GM12891 (cell line): ENCODE measurements at regions not wholly inside any gene's neighbourhood (a gene's known extent, or its start where the extent isn't known, plus 50 kb on each side); places are given as distances from the start of the nearest gene placed in this dataset.
"Not testable (repeated sequence)": the region's sequence is repeated elsewhere in the genome, so short reads cannot be mapped to it uniquely, and the experiment has no call there.

Experiments
- DNase-seq: peaks from one replicate; pipeline ENCODE4 v3.0.0; 2011; ENCODE audit warnings: low spot score; ENCODE audit not compliant: insufficient read length
- FAIRE-seq: peaks from 2 replicates; lab custom pipeline; 2011; peaks lifted over from hg19 to GRCh38; lab: Jason Lieb, UNC
- PAX5 ChIP-seq: IDR thresholded peaks from 2 replicates; pipeline ENCODE4 v1.6.1; 2011; ENCODE audit warnings: low read length, moderate library complexity, mild to moderate bottlenecking; ENCODE audit not compliant: insufficient read depth, severe bottlenecking
- POLR2A ChIP-seq: IDR thresholded peaks from 2 replicates; pipeline ENCODE4 v1.6.1; 2011; ENCODE audit warnings: low read depth, low read length, control low read depth
- POLR2AphosphoS5 ChIP-seq: IDR thresholded peaks from 2 replicates; pipeline ENCODE4 v1.6.1; 2011; ENCODE audit warnings: low read depth, low read length, control low read depth
- POU2F2 ChIP-seq: IDR thresholded peaks from 2 replicates; pipeline ENCODE4 v1.6.1; 2011; ENCODE audit warnings: low read depth, mild to moderate bottlenecking, control low read depth, low read length, moderate library complexity
- SPI1 ChIP-seq: IDR thresholded peaks from 2 replicates; pipeline ENCODE4 v1.6.1; 2011; ENCODE audit warnings: low read depth, low read length, control low read depth
- TAF1 ChIP-seq: IDR thresholded peaks from 2 replicates; pipeline ENCODE4 v1.6.1; 2011; ENCODE audit warnings: low read depth, low read length, control low read depth

DNA sequence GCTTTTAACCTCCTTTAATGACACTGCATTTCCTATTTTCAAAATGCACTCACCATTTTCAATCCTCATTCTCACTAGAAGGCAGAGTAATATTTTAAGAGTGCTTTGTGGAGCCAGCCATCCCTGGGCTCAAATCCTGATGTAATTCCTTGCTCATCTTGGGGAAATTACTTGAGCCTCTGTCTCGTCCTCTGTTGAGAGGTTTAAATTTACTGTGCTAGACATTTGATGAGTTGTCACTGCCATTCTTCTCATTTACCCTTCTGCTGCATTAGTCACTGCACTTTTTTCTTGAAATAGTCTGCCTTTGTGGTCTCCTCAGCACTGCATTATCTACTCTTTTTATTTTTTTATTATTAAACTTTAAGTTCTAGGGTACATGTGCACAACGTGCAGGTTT is 150.0 kb upstream of the HDDC2 start:
- TF ChIP-seq POU2F2, result no peak
- TF ChIP-seq PAX5, result no peak
- no peak for TF ChIP-seq POLR2AphosphoS5
- TF ChIP-seq SPI1, result no peak
- TF ChIP-seq POLR2A, result no peak
- TF ChIP-seq TAF1, result no peak
- FAIRE-seq (no peak), DNase-seq (no peak)

- TF ChIP-seq PAX5 (no peak), TAF1 (no peak), POLR2A (no peak), SPI1 (no peak), POLR2AphosphoS5 (no peak)
- DNase-seq (no peak), FAIRE-seq (no peak)
These were observed 151.7 kb upstream of the HDDC2 start for GRCh38 chr6:125453516-125453915.

DNA sequence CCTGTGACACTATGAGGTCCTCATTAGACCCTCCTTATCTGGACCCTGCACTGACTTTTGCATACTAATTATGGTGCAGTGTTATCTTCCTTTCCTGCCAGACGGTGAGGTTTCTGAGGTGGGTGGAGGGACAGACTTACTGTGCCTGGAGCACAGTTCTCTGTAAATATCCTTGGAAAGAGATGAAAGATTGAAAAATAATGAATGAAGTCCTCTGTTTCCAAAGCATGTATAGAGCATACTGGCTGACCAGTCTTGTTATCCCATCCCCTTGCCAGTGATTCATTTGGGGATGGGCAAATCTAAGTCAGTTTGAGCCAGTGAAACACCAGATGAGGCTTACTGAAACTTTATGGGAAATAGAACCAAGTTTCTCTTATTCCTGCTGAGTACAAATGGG is 152.6 kb upstream of the HDDC2 start:
- no peak for FAIRE-seq
- DNase-seq, result no peak
- TF ChIP-seq TAF1, result no peak
- TF ChIP-seq PAX5, result no peak
- TF ChIP-seq POU2F2, result no peak

DNA sequence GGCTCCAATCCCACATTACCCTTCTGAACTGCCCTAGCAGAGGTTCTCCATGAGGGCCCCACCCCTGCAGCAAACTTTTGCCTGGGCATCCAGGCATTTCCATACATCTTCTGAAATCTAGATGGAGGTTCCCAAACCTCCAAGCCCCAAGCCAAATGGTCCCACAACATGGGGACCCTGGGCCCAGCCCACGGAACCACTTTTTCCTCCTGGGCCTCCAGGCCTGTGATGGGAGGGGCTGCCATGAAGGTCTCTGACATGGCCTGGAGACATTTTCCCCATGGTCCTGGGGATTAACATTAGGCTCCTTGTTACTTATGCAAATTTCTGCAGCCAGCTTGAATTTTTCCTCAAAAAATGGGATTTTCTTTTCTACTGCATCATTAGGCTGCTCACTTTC is 156.7 kb upstream of the HDDC2 start:
- not testable (repeated sequence) for FAIRE-seq, DNase-seq

DNA sequence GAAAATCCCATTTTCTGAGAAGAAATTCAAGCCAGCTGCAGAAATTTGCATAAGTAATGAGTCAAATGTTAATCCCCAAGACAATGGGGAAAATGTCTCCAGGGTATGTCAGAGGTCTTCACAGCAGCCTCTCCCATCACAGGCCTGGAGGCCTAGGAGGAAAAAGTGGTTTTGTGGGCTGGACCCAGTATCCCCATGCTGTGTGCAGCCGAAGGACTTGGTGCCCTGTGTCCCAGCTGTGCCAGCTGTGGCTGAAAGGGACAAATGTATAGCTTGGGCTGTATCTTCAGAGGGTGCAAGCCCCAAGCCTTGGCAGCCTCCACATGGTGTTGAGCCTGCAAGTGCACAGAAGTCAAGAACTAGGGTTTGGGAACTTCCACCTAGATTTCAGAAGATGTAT is 163.6 kb upstream of the HDDC2 start:
- not testable (repeated sequence) for FAIRE-seq, DNase-seq

DNA sequence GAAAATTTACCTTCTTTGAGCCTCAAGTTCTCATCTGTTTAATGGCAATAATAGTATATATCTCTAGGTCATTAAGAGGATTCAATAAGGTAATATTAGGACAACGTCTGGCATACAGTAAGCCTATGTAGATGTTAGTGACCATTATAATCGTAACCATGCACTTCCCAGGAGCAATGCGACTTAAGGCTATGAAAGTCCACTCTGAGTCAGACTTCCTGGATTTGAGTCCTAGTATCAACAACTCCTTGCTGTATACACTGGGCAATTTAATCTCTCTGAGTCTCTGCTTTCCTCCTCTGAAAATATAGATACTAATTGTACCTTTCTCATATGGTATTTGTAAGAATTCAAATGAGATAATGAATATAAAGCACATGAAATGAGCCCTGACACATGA is 168.1 kb upstream of the HDDC2 start:
- DNase-seq, result no peak
- TF ChIP-seq TAF1 (no peak), PAX5 (no peak), POLR2AphosphoS5 (no peak), SPI1 (no peak), POU2F2 (no peak), POLR2A (no peak)
- no peak for FAIRE-seq

- no peak for DNase-seq
These were observed 169.9 kb upstream of the HDDC2 start for GRCh38 chr6:125471667-125472066.

GRCh38 chr6:125474061-125474460 is 172.3 kb upstream of the HDDC2 start:
- DNase-seq (no peak), FAIRE-seq (no peak)
- TF ChIP-seq TAF1, result no peak
- no peak for TF ChIP-seq SPI1
- TF ChIP-seq POLR2A, result no peak
- TF ChIP-seq POLR2AphosphoS5, result no peak
- TF ChIP-seq PAX5, result no peak
- TF ChIP-seq POU2F2, result no peak

More at GRCh38 chr6:125471667-125472066, 169.9 kb upstream of the HDDC2 start:
- no peak for TF ChIP-seq TAF1
- no peak for TF ChIP-seq POLR2AphosphoS5
- TF ChIP-seq POLR2A, result no peak
- no peak for TF ChIP-seq SPI1
- TF ChIP-seq PAX5, result no peak
- TF ChIP-seq POU2F2, result no peak
- FAIRE-seq, result no peak

DNA sequence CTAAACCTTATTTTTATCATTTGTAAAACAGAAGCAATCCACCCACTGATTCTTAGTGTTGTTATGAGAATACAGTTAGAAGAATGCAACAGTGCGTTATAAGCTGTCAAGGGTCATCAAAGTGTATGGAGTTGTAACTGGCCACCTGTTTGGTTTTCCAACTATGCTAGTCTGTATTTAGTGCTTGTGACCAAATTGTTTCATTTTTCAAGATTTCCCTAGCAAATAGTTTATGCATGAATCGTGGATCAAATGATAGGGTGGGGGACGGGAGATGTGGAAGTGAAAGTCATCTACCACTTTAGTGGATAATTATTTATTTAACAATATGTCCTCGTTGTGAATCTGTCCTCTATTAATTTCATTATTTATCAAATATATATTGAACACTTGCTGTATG is 175.4 kb upstream of the HDDC2 start:
- DNase-seq (no peak), FAIRE-seq (no peak)
- TF ChIP-seq POU2F2, result no peak
- TF ChIP-seq TAF1, result no peak
- TF ChIP-seq POLR2AphosphoS5, result no peak
- TF ChIP-seq POLR2A, result no peak
- TF ChIP-seq PAX5, result no peak
- TF ChIP-seq SPI1, result no peak

GRCh38 chr6:125477844-125478243 is 176.1 kb upstream of the HDDC2 start:
- TF ChIP-seq SPI1 (no peak), POLR2AphosphoS5 (no peak), POU2F2 (no peak), TAF1 (no peak), POLR2A (no peak), PAX5 (no peak)
- DNase-seq (no peak), FAIRE-seq (no peak)

DNA sequence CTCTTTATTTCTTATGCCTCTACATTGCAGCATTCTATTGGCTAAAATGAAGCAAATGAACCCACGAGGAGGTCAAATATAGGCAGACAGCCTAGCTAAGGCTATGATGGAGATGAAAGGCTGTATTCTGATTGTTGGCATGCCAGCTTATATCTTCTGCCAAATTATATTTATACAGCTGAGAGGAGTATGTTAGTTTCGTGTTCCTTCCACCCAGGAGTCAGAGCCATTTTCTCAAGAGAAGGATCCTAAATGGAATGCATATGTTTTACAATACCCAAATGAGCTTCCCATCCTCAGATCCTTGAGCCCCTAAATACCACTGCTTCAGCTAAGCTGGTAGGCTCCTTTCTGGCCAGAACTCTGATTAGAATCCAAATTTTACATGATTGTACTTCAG is 178.4 kb upstream of the HDDC2 start:
- DNase-seq (no peak), FAIRE-seq (no peak)
- no peak for TF ChIP-seq TAF1
- no peak for TF ChIP-seq POLR2AphosphoS5
- no peak for TF ChIP-seq SPI1
- no peak for TF ChIP-seq POU2F2
- no peak for TF ChIP-seq PAX5
- TF ChIP-seq POLR2A, result no peak

- DNase-seq, result no peak
- no peak for TF ChIP-seq TAF1
- no peak for TF ChIP-seq POU2F2
- TF ChIP-seq POLR2AphosphoS5, result no peak
- TF ChIP-seq PAX5, result no peak
- no peak for TF ChIP-seq POLR2A
- no peak for TF ChIP-seq SPI1
- no peak for FAIRE-seq
These were observed 178.8 kb upstream of the HDDC2 start for GRCh38 chr6:125480571-125480970.
